MM.1S (cell line): ENCODE measurements at regions not wholly inside any gene's neighbourhood (a gene's known extent, or its start where the extent isn't known, plus 50 kb on each side); places are given as distances from the start of the nearest gene placed in this dataset.
"Not testable (repeated sequence)": the region's sequence is repeated elsewhere in the genome, so short reads cannot be mapped to it uniquely, and the experiment has no call there.

Source experiments
- EZH2 ChIP-seq: fragments of 300-600 bp; sonication (generic); optimal IDR thresholded peaks from 2 replicates; pipeline ENCODE3; 2017; ENCODE audit warnings: low read depth, mild to moderate bottlenecking, antibody characterized with exemption, low read length, mixed read lengths
- EZH2phosphoT487 ChIP-seq: fragments of 300-600 bp; sonication (generic); IDR thresholded peaks from 2 replicates; pipeline ENCODE4 v1.6.1; 2018; ENCODE audit warnings: antibody characterized with exemption, low read length
- TF ChIP-seq, protein P1 (sequence below): fragments of 300-600 bp; sonication (generic); IDR thresholded peaks from 2 replicates; pipeline ENCODE4 v1.5.1; 2016; ENCODE audit warnings: antibody characterized with exemption, low read length, mixed read lengths

GRCh38 chr1:178589042-178589441 lies 76.1 kb downstream of the TEX35 start:
- not testable (repeated sequence) for TF ChIP-seq EZH2, EZH2phosphoT487
- TF ChIP-seq, protein P1, sequence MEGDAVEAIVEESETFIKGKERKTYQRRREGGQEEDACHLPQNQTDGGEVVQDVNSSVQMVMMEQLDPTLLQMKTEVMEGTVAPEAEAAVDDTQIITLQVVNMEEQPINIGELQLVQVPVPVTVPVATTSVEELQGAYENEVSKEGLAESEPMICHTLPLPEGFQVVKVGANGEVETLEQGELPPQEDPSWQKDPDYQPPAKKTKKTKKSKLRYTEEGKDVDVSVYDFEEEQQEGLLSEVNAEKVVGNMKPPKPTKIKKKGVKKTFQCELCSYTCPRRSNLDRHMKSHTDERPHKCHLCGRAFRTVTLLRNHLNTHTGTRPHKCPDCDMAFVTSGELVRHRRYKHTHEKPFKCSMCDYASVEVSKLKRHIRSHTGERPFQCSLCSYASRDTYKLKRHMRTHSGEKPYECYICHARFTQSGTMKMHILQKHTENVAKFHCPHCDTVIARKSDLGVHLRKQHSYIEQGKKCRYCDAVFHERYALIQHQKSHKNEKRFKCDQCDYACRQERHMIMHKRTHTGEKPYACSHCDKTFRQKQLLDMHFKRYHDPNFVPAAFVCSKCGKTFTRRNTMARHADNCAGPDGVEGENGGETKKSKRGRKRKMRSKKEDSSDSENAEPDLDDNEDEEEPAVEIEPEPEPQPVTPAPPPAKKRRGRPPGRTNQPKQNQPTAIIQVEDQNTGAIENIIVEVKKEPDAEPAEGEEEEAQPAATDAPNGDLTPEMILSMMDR: not testable (repeated sequence)
